Middle frontal gyrus (tissue), 1 donor: ENCODE measurements at regions not wholly inside any gene's neighbourhood (a gene's known extent, or its start where the extent isn't known, plus 50 kb on each side); places are given as distances from the start of the nearest gene placed in this dataset.
"Not testable (repeated sequence)": the region's sequence is repeated elsewhere in the genome, so short reads cannot be mapped to it uniquely, and the experiment has no call there.

Experiments
- DNase-seq: peaks from one replicate; pipeline ENCODE4 v3.0.0-alpha.2; 2015; ENCODE audit warnings: low spot score; ENCODE audit errors: extremely low spot score

DNA sequence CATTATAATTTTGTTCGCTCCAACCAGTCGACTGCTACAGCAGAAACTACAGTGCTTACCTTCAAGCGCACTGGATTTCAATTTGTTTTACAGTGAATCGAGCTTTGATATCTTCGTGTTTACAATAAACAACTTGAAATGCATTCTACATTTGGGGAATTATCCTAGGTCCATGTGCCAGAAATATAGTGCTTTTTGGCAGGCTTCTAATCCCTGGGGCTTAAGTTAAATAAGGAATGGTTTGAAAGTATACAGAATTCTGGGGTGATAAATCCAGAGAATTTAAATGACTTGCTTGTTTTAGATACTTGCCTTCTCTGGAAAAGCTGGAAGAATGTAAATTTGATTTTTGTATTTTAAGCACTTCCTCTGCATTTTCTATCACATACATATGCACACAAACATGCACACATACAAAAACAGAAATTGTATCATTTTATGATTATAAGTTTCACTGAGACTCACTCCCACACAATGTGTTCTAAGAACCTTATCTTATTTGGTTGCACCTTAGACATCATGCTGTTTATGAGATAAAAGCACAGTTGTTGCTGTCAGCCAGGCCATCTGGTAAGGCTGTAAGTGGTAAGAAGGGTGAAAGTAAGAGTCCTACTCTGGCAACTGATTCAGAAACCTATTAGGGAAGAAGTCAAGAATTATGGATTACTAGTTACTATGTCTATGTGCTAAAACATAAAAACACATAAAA lies 347.2 kb upstream of the KCND2 start:
- no peak for DNase-seq

DNA sequence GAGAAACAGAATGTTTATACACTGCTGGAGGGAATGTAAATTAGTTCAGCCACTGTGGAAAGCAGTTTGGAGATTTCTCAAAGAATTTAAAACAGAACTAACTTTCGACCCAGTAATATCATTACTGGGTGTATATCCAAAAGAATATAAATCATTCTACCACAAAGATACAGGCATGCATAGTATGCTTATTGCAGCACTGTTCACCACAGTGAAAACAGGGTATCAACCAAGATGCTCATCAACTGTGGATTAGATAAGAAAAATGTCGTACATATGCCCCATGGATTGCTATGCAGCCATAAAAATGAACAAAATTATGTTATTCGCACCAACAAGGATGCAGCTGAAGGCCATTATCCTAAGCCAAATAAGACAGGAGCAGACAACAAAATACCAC lies 343.1 kb upstream of the KCND2 start:
- no peak for DNase-seq

DNA sequence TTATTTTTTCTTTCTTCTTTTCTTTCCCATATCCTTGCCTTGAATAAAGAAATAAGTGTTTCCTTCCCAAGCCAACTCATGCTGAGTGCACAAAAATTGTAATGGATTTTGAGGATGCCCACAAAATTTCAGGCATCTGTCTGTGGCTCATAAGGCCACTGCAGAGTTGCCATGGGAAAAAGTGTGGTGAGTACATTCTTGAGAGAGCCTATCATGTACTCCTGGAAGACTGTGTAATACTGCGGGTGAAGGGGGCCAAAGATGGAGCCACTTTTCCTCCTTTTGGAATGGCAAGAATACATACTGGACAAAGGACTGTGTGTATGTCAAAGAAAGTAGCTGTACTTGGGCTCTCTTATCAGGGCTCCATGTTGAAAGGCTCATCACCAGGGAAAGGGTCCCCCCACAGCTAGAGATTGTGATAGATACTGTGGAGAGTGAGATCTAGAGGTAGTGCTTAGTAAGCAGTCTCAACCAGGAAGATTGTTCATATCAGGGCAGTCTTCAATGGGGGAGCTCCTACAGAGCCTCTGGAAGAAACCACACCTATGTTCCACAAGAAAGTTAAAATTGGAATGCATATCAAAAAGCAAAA lies 341.6 kb upstream of the KCND2 start:
- no peak for DNase-seq

DNA sequence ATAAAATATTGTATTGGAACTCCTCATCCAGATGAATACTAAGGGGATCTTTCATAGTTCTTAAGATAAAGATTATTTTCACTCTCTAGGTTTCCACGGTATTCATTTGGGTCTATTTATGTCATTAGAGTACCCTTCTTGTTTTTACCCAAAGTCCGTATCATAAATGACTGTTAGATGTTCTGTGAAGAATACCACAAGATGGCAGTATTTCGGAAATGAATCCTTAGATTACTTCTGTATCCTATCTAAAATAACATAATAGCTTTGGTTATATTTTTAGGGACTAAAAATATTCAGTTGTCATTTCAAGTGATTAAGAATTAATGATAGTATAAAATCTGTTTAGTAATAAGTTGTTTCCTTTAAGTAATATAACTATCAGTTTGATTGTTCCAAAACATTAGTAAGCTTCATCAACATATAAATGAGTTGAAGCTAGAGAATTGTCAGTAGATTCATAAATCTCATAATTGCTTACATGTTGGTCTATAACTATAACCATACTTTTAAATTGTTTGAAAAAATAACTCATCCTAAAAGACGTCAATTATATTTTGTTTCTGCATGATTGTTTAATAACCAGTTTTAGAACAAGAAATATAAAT lies 337.5 kb upstream of the KCND2 start:
- peak; percentile 26 for DNase-seq

DNA sequence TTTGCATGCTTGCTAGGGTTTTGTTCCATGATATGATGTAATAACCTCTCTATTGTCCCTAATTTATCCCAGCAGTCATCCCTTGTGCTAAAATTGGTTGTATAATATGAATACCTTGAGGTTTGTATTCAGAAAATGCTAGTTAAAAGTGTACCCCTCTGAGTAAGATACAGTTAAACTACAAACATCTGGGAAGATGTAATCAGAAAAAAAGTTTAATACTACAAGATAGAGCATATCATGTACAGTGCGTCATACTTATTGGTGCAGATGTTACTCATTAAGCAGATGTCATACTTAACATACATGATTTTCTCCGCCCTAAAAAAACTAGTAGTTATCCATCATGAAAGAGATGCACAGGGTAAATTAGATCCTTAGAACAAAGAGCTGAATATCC lies 336.1 kb upstream of the KCND2 start:
- no peak for DNase-seq

DNA sequence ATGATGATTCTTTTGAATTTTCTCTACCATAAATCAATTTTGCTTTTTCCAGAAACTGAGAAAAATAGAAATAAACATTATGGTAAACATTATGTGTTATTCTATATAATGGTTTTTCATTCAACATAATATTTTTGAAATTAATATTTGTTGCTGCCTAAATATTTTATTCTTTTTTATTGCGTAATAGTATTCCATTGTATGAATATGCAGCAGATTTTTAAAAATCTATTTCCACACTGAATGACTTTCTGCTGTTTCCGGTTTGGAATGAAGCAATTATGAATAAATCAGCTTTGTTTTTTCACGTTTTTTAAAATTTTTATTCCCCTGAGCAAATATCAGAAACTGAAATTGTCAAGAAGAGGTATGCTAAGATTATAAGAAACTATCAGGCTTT lies 335.2 kb upstream of the KCND2 start:
- DNase-seq: no peak

DNA sequence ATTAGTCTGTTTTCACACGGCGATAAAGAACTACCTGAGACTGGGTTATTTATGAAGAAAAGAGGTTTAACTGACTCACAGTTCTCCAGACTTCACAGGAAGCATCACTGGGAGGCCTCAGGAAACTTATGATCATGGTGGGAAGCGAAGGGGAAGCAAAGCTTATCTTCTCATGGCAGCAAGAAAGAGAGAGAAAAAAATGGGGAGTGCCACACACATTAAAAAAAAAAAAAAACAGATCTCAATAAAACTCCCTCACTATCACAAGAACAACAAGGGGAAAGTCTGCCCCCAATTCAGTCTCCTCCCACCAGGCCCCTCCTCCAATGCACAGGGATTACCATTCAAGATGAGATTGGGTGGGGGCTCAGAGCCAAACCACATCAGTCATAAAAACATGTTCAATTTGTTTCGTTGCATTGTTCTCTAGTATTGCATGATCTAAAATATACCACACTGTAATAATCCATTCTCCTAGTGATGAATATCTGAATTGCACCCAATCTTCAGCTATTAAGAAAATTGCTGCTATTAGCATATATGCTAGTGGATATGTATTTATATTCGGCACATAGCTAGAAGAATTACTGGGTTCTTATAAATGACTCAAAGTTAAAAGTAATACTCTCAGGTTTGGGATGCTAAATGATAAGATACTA lies 328.9 kb upstream of the KCND2 start:
- no peak for DNase-seq

DNA sequence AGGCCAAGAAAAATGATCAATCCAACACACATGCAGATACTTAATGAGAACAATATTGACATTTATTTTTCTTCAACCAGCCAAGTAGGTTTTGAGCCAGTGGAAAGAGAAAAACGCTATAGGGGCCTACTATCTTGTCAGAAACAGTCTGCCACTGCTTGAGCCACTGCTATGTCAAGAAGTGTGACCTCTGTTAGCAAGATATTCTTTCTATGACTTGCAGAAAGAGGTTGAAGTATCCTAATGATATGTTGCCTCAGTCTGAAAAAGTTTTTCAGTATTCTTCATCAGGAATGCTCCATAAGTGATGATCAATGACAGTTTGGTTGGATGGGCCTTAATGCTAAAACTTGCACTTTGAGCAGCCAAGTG lies 328.4 kb upstream of the KCND2 start:
- no peak for DNase-seq

DNA sequence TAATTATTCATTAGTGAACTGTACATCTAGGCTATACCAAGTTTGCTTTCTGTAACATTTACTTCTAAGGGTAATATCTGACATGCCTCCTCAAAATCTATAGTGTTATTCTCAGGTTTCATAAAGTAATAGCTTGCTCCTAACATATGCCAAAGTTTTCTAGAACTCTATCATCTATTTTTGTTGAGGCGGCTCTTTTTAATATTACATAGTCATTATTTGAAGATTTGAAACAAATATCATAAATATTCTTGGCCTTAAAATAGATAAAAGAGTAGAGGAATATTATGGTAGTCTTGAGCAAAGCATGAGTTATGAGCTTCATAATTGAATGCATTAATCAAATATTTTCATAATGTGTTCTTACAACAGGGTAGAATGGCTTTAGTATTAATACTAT lies 327.2 kb upstream of the KCND2 start:
- DNase-seq: no peak

DNA sequence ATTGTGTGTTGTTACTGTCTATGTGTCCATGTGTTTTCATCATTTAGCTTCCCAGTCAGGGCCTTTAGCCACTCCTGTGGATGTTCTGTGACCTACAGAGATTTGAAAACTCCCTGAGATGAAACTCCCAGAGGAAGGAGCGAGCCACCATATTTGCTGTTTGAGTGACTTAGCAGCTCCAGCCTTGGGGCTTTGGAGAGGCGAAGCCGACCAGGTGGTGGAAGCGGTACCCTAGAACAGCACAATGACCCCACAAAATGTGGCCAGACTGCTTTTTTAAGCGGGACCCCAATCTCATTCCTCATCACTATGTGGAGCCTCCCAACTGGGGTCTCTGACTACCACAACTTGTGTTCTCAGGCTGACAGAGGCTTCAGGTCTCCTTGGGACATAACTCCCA lies 323.9 kb upstream of the KCND2 start:
- no peak for DNase-seq

DNA sequence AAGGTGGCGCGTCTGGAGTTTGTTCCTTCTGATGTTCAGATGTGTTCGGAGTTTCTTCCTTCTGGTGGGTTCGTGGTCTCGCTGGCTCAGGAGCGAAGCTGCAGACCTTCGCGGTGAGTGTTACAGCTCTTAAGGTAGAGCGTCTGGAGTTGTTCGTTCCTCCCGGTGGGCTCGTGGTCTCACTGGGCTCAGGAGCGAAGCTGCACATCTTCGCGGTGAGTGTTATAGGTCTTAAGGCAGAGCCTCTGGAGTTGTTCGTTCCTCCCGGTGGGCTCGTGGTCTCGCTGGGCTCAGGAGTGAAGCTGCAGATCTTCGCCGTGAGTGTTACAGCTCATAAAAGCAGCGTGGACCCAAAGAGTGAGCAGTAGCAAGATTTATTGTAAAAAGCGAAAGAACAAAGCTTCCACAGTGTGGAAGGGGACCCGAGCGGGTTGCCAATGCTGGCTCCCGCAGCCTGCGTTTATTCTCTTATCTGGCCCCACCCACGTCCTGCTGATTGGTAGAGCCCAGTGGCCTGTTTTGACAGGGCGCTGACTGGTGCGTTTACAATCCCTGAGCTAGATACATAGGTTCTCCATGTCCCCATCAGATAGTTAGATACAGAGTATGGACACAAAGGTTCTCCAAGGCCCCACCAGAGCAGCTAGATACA lies 322.5 kb upstream of the KCND2 start:
- DNase-seq: not testable (repeated sequence)

DNA sequence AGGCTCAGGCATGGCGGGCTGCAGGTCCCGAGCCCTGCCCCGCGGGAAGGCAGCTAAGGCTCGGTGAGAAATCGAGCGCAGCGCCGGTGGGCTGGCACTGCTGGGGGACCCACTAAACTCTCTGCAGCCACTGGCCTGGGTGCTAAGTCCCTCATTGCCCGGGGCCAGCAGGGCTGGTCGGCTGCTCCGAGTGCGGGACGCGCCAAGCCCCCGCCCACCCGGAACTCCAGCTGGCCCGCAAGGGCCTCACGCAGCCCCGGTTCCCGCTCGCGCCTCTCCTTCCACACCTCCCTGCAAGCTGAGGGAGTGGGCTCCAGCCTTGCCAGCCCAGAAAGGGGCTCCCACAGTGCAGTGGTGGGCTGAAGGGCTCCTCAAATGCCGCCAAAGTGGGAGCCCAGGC lies 321.4 kb upstream of the KCND2 start:
- not testable (repeated sequence) for DNase-seq

DNA sequence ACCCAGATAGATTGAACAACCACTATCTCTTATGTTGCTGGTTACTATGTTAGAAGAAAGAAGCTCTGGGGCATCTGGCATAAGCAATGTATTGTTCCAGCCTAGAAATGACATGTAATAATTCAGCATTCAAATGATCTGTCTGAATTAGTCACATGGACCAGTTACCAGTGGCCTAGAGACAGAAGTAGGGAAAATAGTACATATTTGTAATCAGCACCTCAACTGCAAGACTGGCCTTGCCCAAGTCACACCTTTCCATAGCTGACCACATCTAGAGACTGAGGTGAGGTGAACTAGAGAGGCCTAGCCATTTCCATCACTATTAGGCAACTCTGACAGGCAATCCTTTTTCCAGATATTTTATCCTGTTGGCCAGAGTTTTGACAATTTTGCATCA lies 315.6 kb upstream of the KCND2 start:
- DNase-seq: no peak

DNA sequence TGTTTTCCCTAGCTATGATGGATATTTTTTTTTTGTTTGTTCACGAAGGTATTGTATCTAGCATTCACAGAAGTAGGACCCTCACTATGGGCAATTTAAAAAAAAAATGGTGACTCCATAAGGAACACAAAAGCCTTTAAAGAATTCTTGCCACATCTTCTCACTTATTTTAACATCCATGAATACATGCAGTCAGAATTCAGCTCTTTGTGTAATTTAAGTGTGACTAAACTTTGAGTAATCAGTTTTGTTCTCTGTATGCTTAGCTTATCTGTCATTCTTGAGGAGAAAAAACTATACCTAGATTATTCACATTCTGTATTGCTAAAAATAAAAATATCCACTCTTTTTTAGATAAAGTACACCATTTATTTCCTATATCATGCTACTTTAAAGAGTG lies 313.2 kb upstream of the KCND2 start:
- no peak for DNase-seq

DNA sequence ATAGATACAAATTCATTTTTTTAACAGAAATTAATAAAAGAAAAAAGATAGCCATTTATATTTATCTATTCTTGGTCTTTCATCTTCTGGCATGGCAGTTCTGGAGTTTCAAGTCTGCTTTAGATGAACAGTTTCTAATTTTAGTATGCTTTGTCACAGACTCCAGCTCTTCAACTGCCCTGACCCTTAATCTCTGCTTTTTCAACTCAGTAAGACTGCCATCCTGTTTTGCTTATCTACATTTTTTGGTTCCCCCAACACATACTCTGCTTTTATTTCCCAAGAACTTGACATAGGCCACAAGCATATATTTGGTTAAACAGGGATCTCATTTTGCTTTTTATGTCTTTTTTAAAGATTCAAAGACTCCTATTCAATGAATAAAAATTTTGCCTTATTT lies 309.3 kb upstream of the KCND2 start:
- DNase-seq: no peak

DNA sequence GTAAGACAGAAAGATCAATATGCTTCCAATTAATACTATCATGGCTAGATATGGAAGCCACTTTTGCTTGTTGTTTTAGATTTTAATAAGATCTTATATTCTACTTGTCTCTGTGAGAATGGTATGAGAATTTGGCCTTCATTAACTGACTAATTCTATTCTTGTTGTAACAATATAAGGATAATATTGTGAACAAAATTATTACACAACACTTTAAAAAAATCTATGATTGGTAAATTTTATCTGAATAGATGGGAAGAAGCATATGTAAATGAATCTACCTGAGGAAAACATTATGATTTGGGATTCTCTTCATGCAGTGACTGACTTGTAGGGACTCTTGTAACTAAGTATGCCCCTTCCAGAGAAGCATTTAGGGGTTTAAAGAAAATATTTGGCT lies 308.9 kb upstream of the KCND2 start:
- no peak for DNase-seq

DNA sequence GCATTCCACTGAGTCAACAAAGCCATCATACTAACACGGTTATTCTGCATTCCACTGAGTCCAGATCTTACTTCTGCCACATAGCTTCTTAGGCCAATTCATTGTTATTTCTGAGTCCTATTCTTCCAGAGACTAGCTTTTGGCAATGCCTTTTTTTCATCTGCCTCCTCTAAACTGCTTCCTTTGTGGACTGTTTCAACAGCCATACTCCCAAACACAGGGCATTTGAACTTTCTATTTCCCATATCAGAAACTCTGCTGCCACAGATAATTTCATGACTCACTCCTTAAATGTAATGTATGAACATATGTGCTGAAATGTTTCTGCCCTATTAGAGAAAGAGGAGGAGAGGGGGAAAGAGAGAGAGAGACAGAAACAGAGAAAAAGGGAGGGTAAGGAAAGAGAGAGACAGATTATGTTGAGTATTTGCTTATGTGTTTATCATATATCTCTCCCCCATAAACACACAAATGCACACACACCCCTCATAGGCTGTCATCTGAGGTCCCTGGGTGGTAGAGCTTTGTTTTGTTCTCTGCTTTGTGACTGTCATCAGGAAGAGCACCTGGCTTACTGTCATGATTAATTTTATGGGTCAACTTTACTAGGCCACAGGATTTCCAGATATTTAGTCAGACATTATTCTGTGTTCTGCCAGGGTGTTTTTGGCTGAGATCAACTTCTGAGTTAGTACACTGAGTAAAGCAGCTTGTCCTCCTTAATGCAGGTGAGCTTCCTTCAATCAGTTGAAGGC lies 308.0 kb upstream of the KCND2 start:
- DNase-seq: no peak

DNA sequence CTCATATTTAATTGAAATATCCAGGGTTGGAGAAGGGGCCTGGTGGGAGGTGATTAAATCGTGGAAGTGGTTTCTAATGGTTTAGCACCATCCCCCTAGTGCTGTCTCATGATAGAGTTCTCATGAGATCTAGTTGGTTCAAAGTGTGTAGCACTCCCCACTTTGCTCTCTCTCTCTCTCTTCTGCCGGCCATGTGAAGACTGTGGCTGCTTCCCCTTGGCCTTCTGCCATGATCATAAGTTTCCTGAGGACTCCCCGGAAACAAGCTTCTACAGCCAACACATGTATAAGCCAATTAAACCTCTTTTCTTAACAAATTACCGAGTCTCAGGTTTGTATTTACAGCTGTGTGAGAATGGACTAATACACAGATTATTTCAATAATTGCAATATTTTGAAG lies 305.8 kb upstream of the KCND2 start:
- no peak for DNase-seq

DNA sequence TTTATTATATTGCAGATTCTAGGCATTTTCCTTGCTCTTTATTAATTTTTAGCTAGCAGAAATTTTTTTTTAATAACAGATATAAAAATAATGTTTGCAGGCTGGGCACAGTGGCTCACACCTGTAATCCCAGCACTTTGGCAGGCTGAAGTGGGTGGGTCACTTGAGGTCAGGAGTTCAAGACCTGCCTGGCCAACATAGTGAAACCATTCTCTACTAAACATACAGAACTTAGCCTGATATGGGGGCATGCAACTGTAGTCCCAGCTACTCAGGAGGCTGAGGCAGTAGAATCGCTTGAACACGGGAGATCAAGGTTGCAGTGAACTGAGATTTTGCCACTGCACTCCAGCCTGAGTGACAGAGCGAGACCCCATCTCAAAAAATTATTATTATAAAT lies 304.6 kb upstream of the KCND2 start:
- not testable (repeated sequence) for DNase-seq

DNA sequence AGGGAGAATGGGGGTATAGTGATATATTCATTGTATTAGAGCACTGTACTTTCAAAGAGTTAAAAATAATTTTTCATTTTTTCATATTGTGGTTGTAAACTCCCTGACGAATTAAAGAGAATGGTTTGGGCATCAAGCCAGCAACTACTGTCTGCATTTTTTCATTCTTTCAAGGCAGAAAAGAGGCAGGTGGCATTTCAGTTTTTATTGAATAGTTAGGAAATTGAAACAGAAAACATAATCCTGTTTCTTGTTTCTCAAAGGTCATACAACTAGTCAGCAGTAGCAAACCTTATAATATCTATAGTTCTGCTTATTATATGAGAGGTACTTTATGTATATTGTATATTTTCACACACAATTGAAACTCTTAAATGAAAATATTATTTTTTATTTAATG lies 303.9 kb upstream of the KCND2 start:
- DNase-seq: no peak

DNA sequence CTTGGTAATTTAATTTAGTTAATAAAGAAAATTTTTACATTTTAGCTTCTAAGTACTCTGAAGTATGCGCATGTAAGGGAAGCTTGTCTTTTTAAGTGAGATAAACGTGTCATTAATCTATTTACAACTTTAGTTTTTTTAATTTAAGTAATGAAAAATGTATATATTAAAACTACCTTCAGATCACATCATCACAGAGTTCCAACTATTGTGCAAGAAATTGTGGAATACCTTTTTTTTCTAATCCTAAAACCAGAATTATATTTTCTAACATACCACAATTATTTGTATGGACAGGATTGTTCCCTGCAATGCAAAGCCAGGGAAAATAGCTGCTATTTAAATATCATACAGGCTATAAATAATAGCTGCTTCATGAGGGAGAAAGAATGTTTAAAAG lies 303.2 kb upstream of the KCND2 start:
- no peak for DNase-seq
